Esophagus muscularis mucosa (tissue), 4 donors: ENCODE measurements at regions not wholly inside any gene's neighbourhood (a gene's known extent, or its start where the extent isn't known, plus 50 kb on each side); places are given as distances from the start of the nearest gene placed in this dataset.

ENCODE experiments used
- DNase-seq: peaks from one replicate; pipeline ENCODE4 v3.0.0-alpha.2; 2017; ENCODE audit errors: extremely low spot score
- H3K27ac ChIP-seq, 4 donors: fragments of 200-600 bp; sonication (generic); replicated peaks in 1 of 4; 1 replicate in 3 of 4; 2 replicates in 1 of 4; pipeline ENCODE4 v1.5.1; 2016 to 2019; ENCODE audit warnings: mild to moderate bottlenecking in 1 of 4
- H3K27me3 ChIP-seq, 4 donors: fragments of 200-600 bp; sonication (generic); one replicate each; pipeline versions ENCODE4 v1.5.1 to v1.6.0; 2016 to 2019
- H3K36me3 ChIP-seq, 4 donors: fragments of 200-600 bp; sonication (generic); one replicate each; pipeline ENCODE4 v1.5.1; 2016 to 2019
- H3K4me1 ChIP-seq, 4 donors: fragments of 200-600 bp; sonication (generic); one replicate each; pipeline ENCODE4 v1.5.1; 2016 to 2019
- H3K4me3 ChIP-seq, 4 donors: fragments of 200-600 bp; sonication (generic); 1 replicate in 2 of 4; 2 replicates in 2 of 4; pipeline ENCODE4 v1.5.1; 2016 to 2019; ENCODE audit warnings: mild to moderate bottlenecking in 4 of 4, moderate library complexity in 1 of 4
- H3K9me3 ChIP-seq, 4 donors: fragments of 200-600 bp; sonication (generic); 1 replicate in 3 of 4; 2 replicates in 1 of 4; pipeline ENCODE4 v1.5.1; 2016 to 2019
- EP300 ChIP-seq: sonication (generic); formaldehyde crosslinking; IDR thresholded peaks from one replicate; pipeline ENCODE4 v1.6.1; 2017; ENCODE audit warnings: antibody characterized with exemption
- POLR2A ChIP-seq: fragments of 450-650 bp; IDR thresholded peaks from one replicate; pipeline ENCODE4 v1.6.1; 2017; ENCODE audit warnings: antibody characterized with exemption, moderate library complexity, mild to moderate bottlenecking, low read depth
- POLR2AphosphoS5 ChIP-seq, 2 donors: sonication (generic); formaldehyde crosslinking; IDR thresholded peaks; one replicate each; pipeline ENCODE4 v1.6.1; 2017; ENCODE audit warnings: antibody characterized with exemption in 2 of 2
- WGBS: methylation state at CpG from one replicate; pipeline ENCODE4 v1.1.5; 2018; 5-methylcytosine and 5-hydroxymethylcytosine counted together
- intact Hi-C: fragments of 100-400 bp; cut with DNase I; formaldehyde crosslinking; loops from one replicate; pipeline ENCODE4 v1.15.1; 2023
- TF ChIP-seq, protein P1 (sequence below), 3 experiments: fragments of 200-600 bp in 2 of 3; fragments of 450-650 bp in 1 of 3; sonication (generic) in 2 of 3; IDR thresholded peaks; one replicate each; pipeline ENCODE4 v1.5.1; 2017 to 2019; ENCODE audit warnings: antibody characterized with exemption in 3 of 3, mild to moderate bottlenecking in 2 of 3, moderate library complexity in 1 of 3

DNA sequence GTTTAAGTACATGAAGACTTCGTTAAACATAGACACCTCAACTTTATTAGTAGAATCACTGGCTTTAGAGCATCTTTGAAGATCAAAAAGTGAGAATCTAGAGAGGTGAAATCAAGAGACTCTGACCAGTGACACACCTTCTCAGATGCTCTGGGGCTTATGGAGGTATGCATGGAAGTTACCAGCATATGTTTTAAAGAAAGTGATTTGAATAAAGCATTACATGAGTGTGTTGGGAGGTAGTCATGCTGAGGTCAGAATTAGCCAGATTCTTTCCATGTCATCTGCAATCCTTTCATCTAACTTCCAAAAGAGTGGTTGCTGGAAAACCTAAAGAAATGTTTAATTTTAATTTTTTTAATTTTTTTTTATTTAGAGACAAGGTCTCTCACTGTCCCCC, 658.0 kb upstream of the GOLIM4 start:
- Histone ChIP-seq H3K27ac (no peak overlapping the region), H3K36me3 (no peaks in the 10 kb centered on the region), H3K27me3 (no peaks in the 10 kb centered on the region), H3K9me3 (no peaks in the 10 kb centered on the region), H3K4me3 (no peak overlapping the region), H3K4me1 (no peaks in the 10 kb centered on the region)
- intact Hi-C loops, result no loop called here
- WGBS, result 84% methylated on average over 1 of the region's 1 CpG
- TF ChIP-seq, protein P1, sequence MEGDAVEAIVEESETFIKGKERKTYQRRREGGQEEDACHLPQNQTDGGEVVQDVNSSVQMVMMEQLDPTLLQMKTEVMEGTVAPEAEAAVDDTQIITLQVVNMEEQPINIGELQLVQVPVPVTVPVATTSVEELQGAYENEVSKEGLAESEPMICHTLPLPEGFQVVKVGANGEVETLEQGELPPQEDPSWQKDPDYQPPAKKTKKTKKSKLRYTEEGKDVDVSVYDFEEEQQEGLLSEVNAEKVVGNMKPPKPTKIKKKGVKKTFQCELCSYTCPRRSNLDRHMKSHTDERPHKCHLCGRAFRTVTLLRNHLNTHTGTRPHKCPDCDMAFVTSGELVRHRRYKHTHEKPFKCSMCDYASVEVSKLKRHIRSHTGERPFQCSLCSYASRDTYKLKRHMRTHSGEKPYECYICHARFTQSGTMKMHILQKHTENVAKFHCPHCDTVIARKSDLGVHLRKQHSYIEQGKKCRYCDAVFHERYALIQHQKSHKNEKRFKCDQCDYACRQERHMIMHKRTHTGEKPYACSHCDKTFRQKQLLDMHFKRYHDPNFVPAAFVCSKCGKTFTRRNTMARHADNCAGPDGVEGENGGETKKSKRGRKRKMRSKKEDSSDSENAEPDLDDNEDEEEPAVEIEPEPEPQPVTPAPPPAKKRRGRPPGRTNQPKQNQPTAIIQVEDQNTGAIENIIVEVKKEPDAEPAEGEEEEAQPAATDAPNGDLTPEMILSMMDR (IDR thresholded peaks at IDR 0.05), result no peak
- TF ChIP-seq POLR2A (no peak), EP300 (no peak), POLR2AphosphoS5 (IDR thresholded peaks at IDR 0.05) (no peak)
- no peak for DNase-seq

DNA sequence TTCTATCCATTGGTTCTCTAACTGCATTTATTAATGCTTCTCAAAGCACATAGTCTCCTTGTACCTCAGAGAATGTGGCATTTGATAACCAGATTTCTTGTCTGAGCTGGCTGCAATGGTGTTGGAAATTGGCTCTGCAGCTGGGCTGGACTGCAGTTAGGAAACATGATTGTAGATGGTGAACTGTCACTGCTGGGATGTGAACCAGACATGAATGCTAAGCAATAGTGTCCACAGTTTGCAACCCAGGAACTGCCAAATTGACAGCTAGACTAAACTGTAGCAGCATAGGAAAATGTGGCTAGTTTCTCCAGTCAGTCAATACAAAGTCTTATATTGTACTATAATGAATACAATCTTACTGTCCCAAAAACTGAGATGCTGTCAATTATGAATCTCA, 656.6 kb upstream of the GOLIM4 start:
- Histone ChIP-seq H3K27ac (no peak overlapping the region), H3K9me3 (no peaks in the 10 kb centered on the region), H3K4me1 (no peaks in the 10 kb centered on the region), H3K27me3 (no peaks in the 10 kb centered on the region), H3K4me3 (no peak overlapping the region), H3K36me3 (no peaks in the 10 kb centered on the region)
- TF ChIP-seq, protein P1 (IDR thresholded peaks at IDR 0.05), result no peak
- TF ChIP-seq EP300 (no peak), POLR2AphosphoS5 (IDR thresholded peaks at IDR 0.05) (no peak), POLR2A (no peak)
- intact Hi-C loops, result no loop called here
- no peak for DNase-seq

DNA sequence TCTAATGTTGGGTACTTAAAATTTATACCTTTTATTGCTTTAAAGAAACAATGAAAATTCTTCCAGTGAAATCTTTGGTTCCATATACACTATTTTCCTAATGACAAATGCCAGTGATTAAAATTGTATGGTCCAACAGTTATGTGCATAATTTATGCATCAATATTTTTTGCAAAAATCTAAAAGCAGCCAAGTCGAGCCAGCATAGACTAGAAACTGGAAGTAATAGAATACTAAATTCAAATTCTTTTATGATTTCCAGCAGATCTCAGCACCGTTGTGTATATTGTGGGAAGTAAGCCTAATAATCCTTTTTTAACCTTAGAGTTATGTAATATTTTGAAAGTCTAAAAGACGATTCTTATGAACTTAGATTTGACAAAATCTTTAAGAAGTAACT, 652.0 kb upstream of the GOLIM4 start:
- WGBS, result 87% methylated on average over 3 of the region's 3 CpGs
- H3K4me1 ChIP-seq, result no peaks in the 10 kb centered on the region
- no peak for DNase-seq
- H3K36me3 ChIP-seq, result no peaks in the 10 kb centered on the region
- no peaks in the 10 kb centered on the region for H3K27me3 ChIP-seq
- no peak overlapping the region for H3K4me3 ChIP-seq
- TF ChIP-seq, protein P1 (IDR thresholded peaks at IDR 0.05), result no peak
- TF ChIP-seq POLR2AphosphoS5 (IDR thresholded peaks at IDR 0.05) (no peak), EP300 (no peak), POLR2A (no peak)
- peaks cover 0 to 4% (median 0%) of the 10 kb centered on the region in 4 donors for H3K9me3 ChIP-seq
- intact Hi-C loops, result no loop called here
- no peak overlapping the region for H3K27ac ChIP-seq

DNA sequence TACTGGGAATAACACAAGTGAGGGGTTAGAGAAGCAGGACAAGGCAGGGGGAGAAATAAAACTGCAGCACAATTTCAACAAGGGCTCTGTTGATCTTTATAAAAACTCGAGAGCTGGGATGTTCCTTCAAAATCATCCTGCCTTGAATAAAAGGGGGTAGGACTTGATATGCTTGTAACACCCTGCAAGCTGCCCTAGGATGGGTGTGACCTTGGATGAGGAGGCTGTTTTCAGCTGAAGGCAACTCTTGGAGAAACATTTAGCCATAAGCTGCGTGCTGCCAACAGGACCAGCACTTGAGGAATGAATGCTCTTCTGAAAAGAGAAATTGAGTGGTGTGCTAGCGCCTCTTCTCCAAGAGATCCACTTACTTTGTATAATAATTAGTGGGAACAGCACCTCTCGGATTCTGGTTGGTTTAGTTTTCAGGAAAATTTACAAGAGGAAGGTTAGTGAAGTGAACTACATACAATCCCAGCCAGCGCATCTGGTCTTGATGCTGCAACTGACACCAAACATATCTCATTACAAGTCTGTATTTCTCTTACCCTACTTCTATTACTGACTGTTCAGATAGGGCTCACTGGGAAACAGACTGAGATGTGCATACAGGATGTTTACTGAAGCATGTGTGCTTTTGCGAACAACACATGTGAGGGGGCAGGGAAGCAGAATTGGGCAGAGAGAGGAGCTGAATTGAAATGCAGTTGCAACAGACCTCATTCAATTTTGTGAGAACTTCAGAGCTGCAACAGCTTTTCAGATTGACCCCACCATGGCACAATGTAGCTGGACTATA, 643.0 kb upstream of the GOLIM4 start:
- DNase-seq, result no peak
- H3K27me3 ChIP-seq, result no peaks in the 10 kb centered on the region
- 87% methylated on average over 6 of the region's 6 CpGs for WGBS
- H3K36me3 ChIP-seq, result no peaks in the 10 kb centered on the region
- no peak overlapping the region for H3K27ac ChIP-seq
- TF ChIP-seq POLR2A, result no peak
- TF ChIP-seq EP300, result no peak
- TF ChIP-seq, protein P1 (IDR thresholded peaks at IDR 0.05), result no peak
- TF ChIP-seq POLR2AphosphoS5 (IDR thresholded peaks at IDR 0.05), result no peak
- H3K4me1 ChIP-seq, result no peaks in the 10 kb centered on the region
- intact Hi-C loops, result no loop called here
- peaks cover 0 to 9% (median 3%) of the 10 kb centered on the region in 4 donors for H3K9me3 ChIP-seq
- no peak overlapping the region for H3K4me3 ChIP-seq

DNA sequence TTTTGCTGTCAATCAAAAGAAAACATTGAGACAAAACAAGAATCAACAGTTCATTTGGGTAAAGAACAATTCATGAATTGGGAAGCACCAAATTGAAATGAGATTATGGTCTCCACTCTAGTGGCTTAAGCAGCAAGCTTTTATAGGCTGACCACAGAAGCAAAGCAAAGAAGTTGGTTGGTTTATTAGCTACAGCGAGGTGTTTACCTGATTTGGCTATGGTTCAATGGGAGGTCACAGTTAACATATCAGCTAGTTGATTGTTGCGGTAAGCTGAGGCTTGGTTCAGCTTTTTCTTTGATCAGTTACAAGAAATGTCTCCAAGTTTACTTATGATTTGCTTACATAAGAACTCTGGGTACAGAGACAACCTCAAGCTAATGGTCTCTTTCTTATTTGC, 640.5 kb upstream of the GOLIM4 start:
- TF ChIP-seq POLR2AphosphoS5 (IDR thresholded peaks at IDR 0.05) (no peak), POLR2A (no peak), EP300 (no peak)
- TF ChIP-seq, protein P1 (IDR thresholded peaks at IDR 0.05), result no peak
- H3K9me3 ChIP-seq, result peaks cover 0 to 9% (median 3%) of the 10 kb centered on the region in 4 donors
- H3K4me3 ChIP-seq, result no peak overlapping the region
- DNase-seq, result no peak
- no peaks in the 10 kb centered on the region for H3K4me1 ChIP-seq
- 72% methylated on average over 2 of the region's 2 CpGs for WGBS
- intact Hi-C loops, result no loop called here
- H3K27me3 ChIP-seq, result no peaks in the 10 kb centered on the region
- no peaks in the 10 kb centered on the region for H3K36me3 ChIP-seq
- H3K27ac ChIP-seq, result no peak overlapping the region
